ENCODE measurements at regions not wholly inside any gene's neighbourhood (a gene's known extent, or its start where the extent isn't known, plus 50 kb on each side); places are given as distances from the start of the nearest gene placed in this dataset.

DNA sequence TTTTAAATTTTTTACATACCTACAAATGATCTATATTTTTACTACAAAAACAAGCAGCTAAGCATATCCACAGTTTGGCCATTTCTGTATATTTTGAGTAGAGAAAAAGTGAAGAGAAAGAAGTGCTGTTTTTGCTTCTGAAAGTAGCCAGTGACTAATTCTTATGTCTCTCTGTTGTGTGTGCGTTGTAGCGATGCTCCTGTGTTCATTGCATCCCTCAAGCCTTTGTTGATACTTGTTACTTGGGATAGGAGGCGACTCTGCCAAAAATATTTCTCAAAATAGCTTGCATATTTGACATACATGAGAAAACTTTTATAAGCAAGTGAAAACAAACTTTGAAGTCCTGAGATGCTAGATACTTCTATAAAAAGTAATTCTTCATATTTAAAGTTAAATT, 714.1 kb downstream of the FSCB start:
- TF ChIP-seq, protein P1, sequence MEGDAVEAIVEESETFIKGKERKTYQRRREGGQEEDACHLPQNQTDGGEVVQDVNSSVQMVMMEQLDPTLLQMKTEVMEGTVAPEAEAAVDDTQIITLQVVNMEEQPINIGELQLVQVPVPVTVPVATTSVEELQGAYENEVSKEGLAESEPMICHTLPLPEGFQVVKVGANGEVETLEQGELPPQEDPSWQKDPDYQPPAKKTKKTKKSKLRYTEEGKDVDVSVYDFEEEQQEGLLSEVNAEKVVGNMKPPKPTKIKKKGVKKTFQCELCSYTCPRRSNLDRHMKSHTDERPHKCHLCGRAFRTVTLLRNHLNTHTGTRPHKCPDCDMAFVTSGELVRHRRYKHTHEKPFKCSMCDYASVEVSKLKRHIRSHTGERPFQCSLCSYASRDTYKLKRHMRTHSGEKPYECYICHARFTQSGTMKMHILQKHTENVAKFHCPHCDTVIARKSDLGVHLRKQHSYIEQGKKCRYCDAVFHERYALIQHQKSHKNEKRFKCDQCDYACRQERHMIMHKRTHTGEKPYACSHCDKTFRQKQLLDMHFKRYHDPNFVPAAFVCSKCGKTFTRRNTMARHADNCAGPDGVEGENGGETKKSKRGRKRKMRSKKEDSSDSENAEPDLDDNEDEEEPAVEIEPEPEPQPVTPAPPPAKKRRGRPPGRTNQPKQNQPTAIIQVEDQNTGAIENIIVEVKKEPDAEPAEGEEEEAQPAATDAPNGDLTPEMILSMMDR (IDR thresholded peaks at IDR 0.05), result no peak
- TF ChIP-seq EZH2 (IDR thresholded peaks at IDR 0.05; ENCODE audit: borderline replicate concordance, insufficient read depth, low read depth, low read length, poor library complexity, severe bottlenecking), result no peak

All from B cell (primary cell).